H9 (cell line): ENCODE measurements at regions not wholly inside any gene's neighbourhood (a gene's known extent, or its start where the extent isn't known, plus 50 kb on each side); places are given as distances from the start of the nearest gene placed in this dataset.

Experiments used
- DNase-seq: peaks from one replicate; pipeline ENCODE4 v3.0.0-alpha.2; 2017
- H2AFZ ChIP-seq: one replicate; pipeline ENCODE4 v1.6.1; 2013; ENCODE audit warnings: mild to moderate bottlenecking, low read length, control low read depth, moderate library complexity
- H2AK5ac ChIP-seq: 2 replicates; pipeline ENCODE4 v1.6.1; 2013; ENCODE audit warnings: low read length, control low read depth, mixed read lengths; ENCODE audit not compliant: insufficient read length
- H2BK120ac ChIP-seq: one replicate; pipeline ENCODE4 v1.6.1; 2013; ENCODE audit warnings: low read depth, mild to moderate bottlenecking, low read length, control low read depth, inconsistent platforms; ENCODE audit not compliant: poor library complexity, severe bottlenecking
- H2BK12ac ChIP-seq: 2 replicates; pipeline ENCODE4 v1.6.1; 2013; ENCODE audit warnings: low read length, control low read depth, mixed read lengths, low read depth; ENCODE audit not compliant: insufficient read length
- H2BK15ac ChIP-seq: 2 replicates; pipeline ENCODE4 v1.6.1; 2013; ENCODE audit warnings: low read depth, low read length, control low read depth
- H2BK20ac ChIP-seq: one replicate; pipeline ENCODE4 v1.6.1; 2013; ENCODE audit warnings: low read depth, mild to moderate bottlenecking, low read length, control low read depth, inconsistent platforms; ENCODE audit not compliant: poor library complexity, severe bottlenecking
- H2BK5ac ChIP-seq: 2 replicates; pipeline ENCODE4 v1.6.1; 2013; ENCODE audit warnings: low read length, control low read depth, mixed read lengths; ENCODE audit not compliant: insufficient read length
- H3K14ac ChIP-seq: 2 replicates; pipeline ENCODE4 v1.6.1; 2013; ENCODE audit warnings: low read length, control low read depth; ENCODE audit not compliant: insufficient read depth
- H3K18ac ChIP-seq: 2 replicates; pipeline ENCODE4 v1.6.1; 2013; ENCODE audit warnings: low read depth, mild to moderate bottlenecking, mixed read lengths, low read length, control low read depth; ENCODE audit not compliant: insufficient read length
- H3K23ac ChIP-seq: 2 replicates; pipeline ENCODE4 v1.6.1; 2013; ENCODE audit warnings: low read length, control low read depth, mixed read lengths, low read depth; ENCODE audit not compliant: insufficient read length
- H3K23me2 ChIP-seq: 2 replicates; pipeline ENCODE4 v1.6.1; 2013; ENCODE audit warnings: low read depth, mild to moderate bottlenecking, mixed read lengths, low read length, control low read depth; ENCODE audit not compliant: insufficient read length, poor library complexity, severe bottlenecking
- H3K27ac ChIP-seq: 2 replicates; pipeline ENCODE4 v1.5.1; 2013; ENCODE audit warnings: low read length, control low read depth, mixed read lengths, low read depth; ENCODE audit not compliant: insufficient read length
- H3K27me3 ChIP-seq: 2 replicates; pipeline ENCODE4 v1.6.1; 2013; ENCODE audit warnings: low read length, control low read depth, inconsistent platforms; ENCODE audit not compliant: insufficient read depth
- H3K4ac ChIP-seq: 2 replicates; pipeline ENCODE4 v1.6.1; 2013; ENCODE audit warnings: low read depth, mild to moderate bottlenecking, control low read depth, inconsistent platforms, low read length, moderate library complexity
- H3K4me1 ChIP-seq: 2 replicates; pipeline ENCODE4 v1.6.1; 2013; ENCODE audit warnings: low read length, control low read depth, inconsistent platforms; ENCODE audit not compliant: insufficient read depth
- H3K4me2 ChIP-seq: 2 replicates; pipeline ENCODE4 v1.6.1; 2013; ENCODE audit warnings: low read length, control low read depth, mixed read lengths; ENCODE audit not compliant: insufficient read length, insufficient read depth
- H3K56ac ChIP-seq: 2 replicates; pipeline ENCODE4 v1.6.1; 2013; ENCODE audit warnings: low read depth, mild to moderate bottlenecking, mixed read lengths, low read length, control low read depth; ENCODE audit not compliant: insufficient read length
- H3K79me1 ChIP-seq: 2 replicates; pipeline ENCODE4 v1.6.1; 2013; ENCODE audit warnings: low read depth, mild to moderate bottlenecking, moderate library complexity, low read length, control low read depth, inconsistent platforms; ENCODE audit not compliant: insufficient read depth, poor library complexity, severe bottlenecking
- H3K79me2 ChIP-seq: 2 replicates; pipeline ENCODE4 v1.6.1; 2013; ENCODE audit warnings: low read length, control low read depth, inconsistent platforms; ENCODE audit not compliant: insufficient read depth
- H3K9ac ChIP-seq: 2 replicates; pipeline ENCODE4 v1.6.1; 2013; ENCODE audit warnings: low read length, control low read depth, mixed read lengths; ENCODE audit not compliant: insufficient read length; ENCODE audit errors: extremely low read depth
- H3K9me3 ChIP-seq: one replicate; pipeline ENCODE4 v1.6.1; 2013; ENCODE audit warnings: low read depth, low read length, inconsistent platforms; ENCODE audit not compliant: control insufficient read depth
- H3T11ph ChIP-seq: one replicate; pipeline ENCODE4 v1.6.1; 2013; ENCODE audit warnings: mild to moderate bottlenecking, low read length, control low read depth, inconsistent platforms
- H4K20me1 ChIP-seq: one replicate; pipeline ENCODE4 v1.6.1; 2013; ENCODE audit not compliant: control insufficient read depth, insufficient read length, insufficient read depth
- H4K5ac ChIP-seq: 2 replicates; pipeline ENCODE4 v1.6.1; 2013; ENCODE audit warnings: low read depth, mild to moderate bottlenecking, mixed read lengths, low read length, control low read depth; ENCODE audit not compliant: insufficient read length
- H4K8ac ChIP-seq: replicated peaks from 2 replicates; pipeline ENCODE4 v1.6.1; 2013; ENCODE audit warnings: low read length, control low read depth, mixed read lengths, low read depth; ENCODE audit not compliant: insufficient read length
- H4K91ac ChIP-seq: 2 replicates; pipeline ENCODE4 v1.6.1; 2013; ENCODE audit warnings: low read depth, mild to moderate bottlenecking, moderate library complexity, mixed read lengths, low read length, control low read depth; ENCODE audit not compliant: insufficient read length
- H3K27ac Mint-ChIP-seq, 3 experiments: 2 replicates in 2 of 3; 3 replicates in 1 of 3; pipeline ENCODE4 v1.8.0; 2020 to 2021; ENCODE audit warnings: mixed read lengths in 3 of 3, mild to moderate bottlenecking in 1 of 3, moderate library complexity in 1 of 3
- H3K27me3 Mint-ChIP-seq: 2 replicates; pipeline ENCODE4 v1.8.0; 2021; ENCODE audit warnings: low read depth, mild to moderate bottlenecking, moderate library complexity, mixed read lengths
- H3K36me3 Mint-ChIP-seq, 3 experiments: 2 replicates in 2 of 3; 3 replicates in 1 of 3; pipeline ENCODE4 v1.8.0; 2020 to 2021; ENCODE audit warnings: low read depth in 3 of 3, mixed read lengths in 3 of 3; ENCODE audit not compliant: insufficient read depth in 1 of 3
- H3K4me1 Mint-ChIP-seq, 2 experiments: 2 replicates each; pipeline ENCODE4 v1.8.0; 2020; ENCODE audit warnings: mixed read lengths in 2 of 2
- H3K4me3 Mint-ChIP-seq, 2 experiments: 2 replicates in 1 of 2; 3 replicates in 1 of 2; pipeline ENCODE4 v1.8.0; 2020 to 2021; ENCODE audit warnings: mild to moderate bottlenecking in 2 of 2, mixed read lengths in 2 of 2, moderate library complexity in 1 of 2
- H3K9me3 Mint-ChIP-seq, 2 experiments: 2 replicates in 1 of 2; 3 replicates in 1 of 2; pipeline ENCODE4 v1.8.0; 2020; ENCODE audit warnings: mild to moderate bottlenecking in 2 of 2, mixed read lengths in 2 of 2, moderate library complexity in 1 of 2
- CTCF ChIP-seq: fragments of 200-600 bp; sonication (generic); conservative IDR thresholded peaks from 3 replicates; pipeline ENCODE4 v1.8.0; 2021; ENCODE audit warnings: antibody characterized with exemption, mild to moderate bottlenecking
- WGBS: extraction: QIAGEN DNeasy Blood & Tissue Kit; methylation state at CpG from one replicate; pipeline ENCODE4 v1.1.7; 2013; ENCODE audit warnings: missing lambda C conversion rate, low lambda C conversion rate, mixed read lengths; ENCODE audit not compliant: insufficient read length; ENCODE audit errors: extremely low coverage; 5-methylcytosine and 5-hydroxymethylcytosine counted together

GRCh38 chr11:127713226-127713625 lies 712.7 kb upstream of the KIRREL3 start:
- Histone ChIP-seq H2BK5ac (no peak overlapping the region), H3K56ac (no peak overlapping the region), H3K9me3 (no peaks in the 10 kb centered on the region), H2AFZ (no peak overlapping the region), H3K79me1 (no peaks in the 10 kb centered on the region), H3K9ac (no peak overlapping the region), H3K14ac (no peak overlapping the region), H3K23me2 (no peaks in the 10 kb centered on the region), H3K79me2 (no peaks in the 10 kb centered on the region), H2AK5ac (no peak overlapping the region), H3K18ac (no peak overlapping the region), H3T11ph (no peak overlapping the region), H3K4me1 (no peaks in the 10 kb centered on the region), H2BK120ac (no peak overlapping the region), H2BK15ac (no peak overlapping the region), H4K5ac (no peak overlapping the region), H2BK12ac (no peak overlapping the region), H3K27me3 (no peaks in the 10 kb centered on the region), H3K4ac (no peak overlapping the region), H3K27ac (no peak overlapping the region), H2BK20ac (no peak overlapping the region), H4K91ac (no peak overlapping the region), H4K8ac (no peak overlapping the region), H3K4me2 (no peak overlapping the region), H3K23ac (no peak overlapping the region), H4K20me1 (no peaks in the 10 kb centered on the region)
- no CpG with 5 or more reads among the region's 2 CpGs for WGBS
- H3K4me1 Mint-ChIP-seq: no peaks in the 10 kb centered on the region
- no peaks in the 10 kb centered on the region for H3K27me3 Mint-ChIP-seq
- no peaks in the 10 kb centered on the region for H3K9me3 Mint-ChIP-seq
- H3K27ac Mint-ChIP-seq: no peak overlapping the region
- no peak for DNase-seq
- no peak for TF ChIP-seq CTCF
- no peaks in the 10 kb centered on the region for H3K36me3 Mint-ChIP-seq
- H3K4me3 Mint-ChIP-seq: no peak overlapping the region
